ENCODE measurements at regions not wholly inside any gene's neighbourhood (a gene's known extent, or its start where the extent isn't known, plus 50 kb on each side); places are given as distances from the start of the nearest gene placed in this dataset.
A peak's percentile ranks its signal among the peaks of the same experiment; 100 is the strongest.

DNA sequence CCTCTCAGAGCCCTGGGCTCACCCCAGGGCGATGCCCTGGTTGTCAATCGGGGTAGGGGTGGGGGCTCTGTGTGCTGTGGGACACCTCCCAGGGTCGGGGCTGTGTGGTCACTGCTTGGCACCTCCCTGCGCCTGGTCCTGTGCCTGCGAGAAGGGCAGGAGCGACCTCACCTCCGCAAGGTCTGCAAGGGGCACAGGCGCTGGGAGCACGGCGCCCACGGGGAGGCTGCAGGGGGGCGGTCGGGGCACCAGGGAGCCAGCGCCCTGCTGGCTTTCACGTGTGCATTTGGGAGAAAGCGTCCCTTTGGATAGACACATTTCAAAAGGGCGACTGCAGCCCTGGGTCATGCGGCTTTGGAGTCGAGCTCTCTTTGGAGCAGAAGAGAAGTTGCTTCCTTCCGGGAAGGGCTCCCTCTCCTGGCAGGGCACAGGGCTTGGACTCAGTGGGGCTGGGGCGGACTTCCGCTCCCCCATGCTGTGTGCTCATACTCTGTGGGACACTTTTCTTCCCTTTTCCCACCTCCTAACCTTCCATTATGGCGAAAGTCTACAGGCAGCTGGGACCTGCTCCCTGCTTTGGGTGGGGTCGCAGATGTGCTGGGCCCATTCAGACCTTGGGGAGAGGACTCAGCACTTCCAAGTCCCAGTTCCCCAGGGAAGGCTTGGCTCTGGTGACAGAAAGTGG, 52.9 kb upstream of the SLC28A3 start:
- ATAC-seq: no peak

GRCh38 chr9:84394036-84394435, 53.5 kb upstream of the SLC28A3 start:
- no peak for ATAC-seq

DNA sequence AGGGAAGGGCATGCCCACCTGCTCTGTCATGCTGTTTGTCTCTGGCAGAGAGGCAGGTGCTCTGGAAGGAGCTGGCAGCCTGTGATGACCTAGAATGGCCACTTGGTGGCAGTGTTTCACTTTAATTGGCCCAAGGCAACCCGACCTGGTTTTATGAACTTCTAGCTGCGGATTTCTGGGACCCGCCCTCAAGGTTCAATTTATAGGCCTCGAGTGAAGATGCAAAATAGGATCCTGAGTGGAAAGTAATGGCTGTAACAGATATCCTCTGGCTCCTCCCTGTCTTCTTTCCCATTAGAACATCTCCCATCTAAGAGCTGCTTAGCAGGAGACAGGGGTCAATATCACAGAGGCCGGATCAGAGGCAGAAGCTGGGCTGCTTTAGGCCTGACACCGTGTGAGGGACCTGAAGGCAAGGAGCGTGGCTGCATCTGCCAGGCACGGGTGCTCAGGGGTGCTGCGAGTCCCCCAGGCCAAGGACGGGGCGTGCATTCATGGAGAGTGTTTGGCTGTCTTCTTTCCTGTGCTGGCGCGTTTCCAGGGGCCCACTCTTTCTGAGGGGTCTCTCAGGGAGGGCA, 56.7 kb upstream of the SLC28A3 start:
- peak; percentile 81 for ATAC-seq

DNA sequence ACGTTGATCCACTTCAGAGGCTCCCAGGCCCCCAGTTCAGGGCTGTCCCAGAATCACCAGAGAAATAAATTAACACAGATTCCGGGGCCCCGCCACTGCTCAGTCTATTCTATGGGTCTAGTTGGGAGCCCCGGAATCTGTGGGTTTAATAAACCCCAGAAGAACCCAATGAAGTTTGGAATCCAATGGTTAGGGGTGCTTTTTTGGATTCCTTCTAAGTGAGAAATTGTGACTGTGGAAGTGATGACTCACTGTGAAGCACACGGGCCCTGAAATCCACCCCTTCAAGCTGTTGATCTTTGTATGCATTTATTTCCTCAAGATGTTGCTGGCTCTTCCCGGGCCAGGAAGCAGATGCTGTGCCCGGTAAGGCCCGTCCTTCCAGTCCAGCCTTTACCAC, 57.3 kb upstream of the SLC28A3 start:
- ATAC-seq: peak; percentile 44

DNA sequence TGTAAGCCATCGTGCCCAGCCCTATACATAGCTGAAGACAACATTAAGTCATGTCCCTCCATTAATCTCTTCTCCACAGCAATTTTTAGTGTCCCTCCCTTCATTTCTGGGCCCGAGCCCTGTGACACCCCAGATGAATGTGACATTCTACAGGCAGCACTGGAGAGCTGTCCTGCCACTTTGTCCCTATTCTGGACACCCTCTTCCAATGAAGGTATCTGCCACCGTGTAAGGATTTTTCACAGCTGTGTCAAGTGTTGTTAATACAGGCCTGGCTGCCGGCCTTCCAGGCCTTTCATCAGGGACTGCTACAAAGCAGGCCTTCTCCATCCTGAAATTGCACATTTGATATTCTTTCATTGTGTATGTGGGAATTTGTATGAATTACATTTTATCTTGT, 62.0 kb upstream of the SLC28A3 start:
- no peak for ATAC-seq

DNA sequence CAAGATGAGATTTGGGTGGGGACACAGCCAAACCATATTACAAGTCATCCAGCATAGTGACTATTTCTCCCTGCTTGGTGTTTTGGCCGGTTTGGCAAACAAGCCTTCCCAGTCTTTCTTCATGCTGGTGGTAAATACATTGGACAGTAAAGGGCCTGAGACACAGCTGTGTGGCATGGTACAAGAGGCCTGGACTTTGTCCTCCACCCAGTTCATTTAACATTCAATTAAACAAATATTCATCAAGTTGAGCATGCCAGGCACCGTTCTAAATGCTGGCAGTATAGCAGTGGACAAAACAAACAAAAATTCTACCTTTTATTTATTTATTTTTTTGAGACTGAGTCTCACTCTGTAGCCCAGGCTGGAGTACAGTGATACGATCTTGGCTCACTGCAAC, 62.7 kb upstream of the SLC28A3 start:
- no peak for ATAC-seq

GRCh38 chr9:84404095-84404686, 63.6 kb upstream of the SLC28A3 start:
- ATAC-seq: no peak

DNA sequence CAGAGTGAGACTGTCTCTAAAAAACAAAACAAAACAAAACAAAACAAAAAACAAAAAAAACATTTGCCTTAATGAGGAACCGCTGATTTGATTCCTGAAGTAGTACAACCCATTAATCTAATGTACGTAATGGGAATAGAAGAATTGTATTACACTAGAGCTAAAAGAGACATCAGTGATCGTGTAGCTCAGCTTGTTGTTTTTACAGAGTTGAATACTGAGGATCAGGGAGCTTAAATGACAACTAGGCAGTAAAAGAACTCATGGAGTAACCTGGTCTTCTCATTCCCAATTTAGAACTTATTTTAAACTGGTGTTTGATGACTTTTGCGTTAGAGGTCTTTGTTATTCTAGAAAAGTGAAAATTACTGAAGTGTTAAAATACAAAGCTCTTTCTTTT, 65.1 kb upstream of the SLC28A3 start:
- no peak for ATAC-seq

GRCh38 chr9:84408416-84408815, 67.9 kb upstream of the SLC28A3 start:
- no peak for ATAC-seq

GRCh38 chr9:84411683-84412267, 71.2 kb upstream of the SLC28A3 start:
- ATAC-seq: no peak

DNA sequence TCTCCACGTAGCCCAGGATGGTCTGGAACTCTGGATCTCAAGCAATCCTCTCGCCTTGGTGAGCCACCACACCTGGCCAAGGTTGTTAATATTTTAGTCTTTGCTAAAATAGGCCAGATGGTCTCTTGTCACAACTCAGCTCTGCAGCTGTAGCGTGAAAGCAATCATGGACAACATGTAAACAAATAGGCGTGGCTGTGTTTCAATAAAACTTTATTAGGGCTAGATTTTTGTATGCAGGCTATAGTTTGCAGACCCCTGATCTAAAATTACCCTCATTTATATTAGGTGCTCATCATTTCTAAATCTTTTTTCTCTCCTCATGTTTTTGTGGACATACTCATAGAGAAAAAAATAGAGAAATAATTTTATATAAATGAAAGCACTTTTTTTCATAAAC, 72.1 kb upstream of the SLC28A3 start:
- ATAC-seq: no peak

DNA sequence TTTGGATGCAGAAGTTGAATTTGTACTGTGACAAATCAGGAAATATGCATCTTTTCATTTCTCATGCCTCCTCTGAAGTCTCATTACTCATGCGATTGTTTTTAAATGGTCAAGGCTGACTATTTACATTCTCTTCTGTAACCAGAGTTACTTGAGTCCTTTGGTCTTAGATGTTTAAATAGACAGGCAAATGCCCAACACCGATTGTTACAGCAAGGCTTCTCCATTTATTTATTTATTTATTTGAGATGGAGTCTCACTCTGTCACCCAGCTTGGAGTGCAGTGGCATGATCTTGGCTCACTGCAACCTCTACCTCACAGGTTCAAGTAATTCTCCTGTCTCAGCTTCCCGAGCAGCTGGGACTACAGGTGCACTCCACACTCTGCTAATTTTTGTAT, 72.7 kb upstream of the SLC28A3 start:
- ATAC-seq: no peak

GRCh38 chr9:84419031-84419602, 78.6 kb upstream of the SLC28A3 start:
- no peak for ATAC-seq

- no peak for ATAC-seq
These were observed 84.4 kb upstream of the SLC28A3 start for GRCh38 chr9:84424931-84425330.

DNA sequence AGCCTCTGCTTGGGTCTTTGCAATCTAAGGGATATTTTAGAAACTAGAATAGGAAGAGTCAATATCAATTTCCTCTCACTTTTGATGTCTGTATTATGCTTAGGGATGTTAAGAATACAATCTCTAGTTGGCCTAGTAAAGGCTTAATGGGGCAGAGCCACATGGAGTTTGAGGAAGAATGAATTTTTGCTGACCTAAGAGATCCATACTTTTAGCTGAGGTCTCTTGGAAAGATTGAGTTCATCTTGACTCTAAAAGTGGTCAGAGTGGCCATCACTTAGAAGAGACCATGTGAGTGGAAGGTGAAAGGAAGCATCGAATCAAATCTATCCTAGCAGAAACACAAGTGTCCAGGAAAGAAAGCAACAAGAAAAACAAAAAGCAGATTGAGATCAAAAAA, 92.2 kb upstream of the SLC28A3 start:
- no peak for ATAC-seq

DNA sequence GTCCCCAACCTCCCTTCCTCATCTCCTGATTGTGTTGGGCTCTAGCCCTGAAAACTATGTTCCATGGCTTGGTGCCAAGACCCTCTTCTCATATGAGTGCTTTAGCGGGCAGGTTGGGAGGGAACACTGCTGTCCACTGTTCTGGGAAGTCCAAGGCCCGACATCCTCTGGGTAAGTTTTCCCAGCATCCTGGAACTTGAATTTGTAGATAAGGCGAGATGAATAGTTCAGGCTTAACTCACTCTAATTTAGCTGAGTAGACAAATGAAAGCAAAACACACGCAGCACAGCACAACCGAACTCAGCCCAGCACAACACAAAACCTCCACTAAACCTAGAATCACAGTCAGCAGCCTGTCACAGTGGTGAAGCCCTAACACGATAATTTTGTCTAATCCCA, 95.3 kb upstream of the SLC28A3 start:
- no peak for ATAC-seq

- no peak for ATAC-seq
These were observed 96.0 kb upstream of the SLC28A3 start for GRCh38 chr9:84436386-84437109.

GRCh38 chr9:84438391-84438790, 97.8 kb upstream of the SLC28A3 start:
- no peak for ATAC-seq

DNA sequence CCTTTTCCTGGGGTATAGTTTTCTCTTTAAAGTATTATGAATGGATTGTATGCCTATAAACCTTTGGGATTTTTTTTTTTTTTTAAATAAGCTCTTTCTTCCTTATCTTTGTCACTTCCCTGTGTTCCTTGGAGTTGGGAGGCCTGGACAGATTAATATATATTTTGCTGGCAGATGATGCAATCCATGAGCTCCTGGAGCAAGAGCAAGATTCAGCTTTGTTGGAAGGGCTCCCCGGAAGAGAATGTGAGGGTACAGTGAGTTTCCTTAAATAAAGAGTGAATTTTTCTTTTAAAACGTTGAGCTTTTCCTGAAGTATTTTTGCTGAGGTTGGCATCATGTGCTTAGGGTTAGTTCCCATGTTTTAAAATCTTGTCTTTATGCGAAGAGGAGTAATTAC, 98.7 kb upstream of the SLC28A3 start:
- no peak for ATAC-seq

DNA sequence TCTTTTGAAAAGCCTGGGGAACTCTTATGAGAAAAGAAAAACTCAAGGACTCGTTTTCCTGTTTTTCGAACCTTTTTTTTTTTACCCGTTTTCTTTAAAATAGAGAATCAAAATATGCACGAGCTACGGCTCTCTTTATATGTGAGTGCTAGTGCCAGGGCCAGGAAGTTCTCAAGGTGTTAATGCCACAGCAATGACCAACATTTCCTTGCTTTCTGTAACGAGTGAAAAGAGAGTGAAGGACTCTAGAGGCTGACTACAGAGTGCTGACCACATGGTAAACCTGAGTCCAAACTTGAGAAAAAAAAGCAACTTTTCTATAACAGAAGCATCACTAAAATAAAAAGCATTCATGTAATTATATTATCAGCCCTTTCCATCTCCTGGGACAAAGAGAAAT, 102.2 kb upstream of the SLC28A3 start:
- ATAC-seq: no peak

GRCh38 chr9:84445737-84446136, 105.2 kb upstream of the SLC28A3 start:
- ATAC-seq: no peak

DNA sequence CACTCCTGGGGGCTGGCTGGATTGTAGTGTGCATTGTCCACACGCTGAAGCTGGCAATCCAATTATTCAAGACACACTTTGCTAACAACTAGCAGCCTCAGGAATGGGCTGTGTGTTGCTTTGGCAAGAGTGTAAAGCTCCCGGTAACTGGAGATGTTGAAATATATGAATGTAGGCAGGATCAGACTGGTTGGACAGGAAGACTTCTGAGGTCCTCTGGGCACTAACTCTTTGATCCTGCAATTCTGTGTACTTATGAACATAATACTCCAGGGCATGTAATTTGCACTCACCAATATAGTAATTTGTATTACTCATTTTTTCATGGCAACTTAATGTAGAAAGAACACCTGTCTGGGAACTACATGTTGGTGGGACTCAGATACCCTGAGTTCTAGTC, 106.7 kb upstream of the SLC28A3 start:
- peak; percentile 95 for ATAC-seq

DNA sequence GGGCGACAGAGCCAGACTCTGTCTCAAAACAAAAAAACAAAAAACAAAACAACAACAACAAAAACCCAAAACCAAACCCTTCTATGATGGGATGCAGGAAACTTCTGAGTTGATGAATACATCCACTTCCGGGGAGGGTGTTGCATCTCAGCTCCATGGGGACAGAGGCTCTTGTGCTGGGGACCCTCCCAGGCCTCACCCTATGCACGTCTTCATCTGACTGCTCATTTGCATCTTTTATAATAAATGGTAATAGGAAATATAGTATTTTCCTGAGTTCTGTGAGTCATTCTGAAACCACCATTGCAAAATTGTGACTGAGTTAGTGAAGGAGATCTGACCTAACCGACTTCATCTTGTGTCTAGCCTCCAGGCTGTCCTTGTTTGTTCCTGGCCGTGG, 109.5 kb upstream of the SLC28A3 start:
- no peak for ATAC-seq
